ENCODE measurements at regions not wholly inside any gene's neighbourhood (a gene's known extent, or its start where the extent isn't known, plus 50 kb on each side); places are given as distances from the start of the nearest gene placed in this dataset.

DNA sequence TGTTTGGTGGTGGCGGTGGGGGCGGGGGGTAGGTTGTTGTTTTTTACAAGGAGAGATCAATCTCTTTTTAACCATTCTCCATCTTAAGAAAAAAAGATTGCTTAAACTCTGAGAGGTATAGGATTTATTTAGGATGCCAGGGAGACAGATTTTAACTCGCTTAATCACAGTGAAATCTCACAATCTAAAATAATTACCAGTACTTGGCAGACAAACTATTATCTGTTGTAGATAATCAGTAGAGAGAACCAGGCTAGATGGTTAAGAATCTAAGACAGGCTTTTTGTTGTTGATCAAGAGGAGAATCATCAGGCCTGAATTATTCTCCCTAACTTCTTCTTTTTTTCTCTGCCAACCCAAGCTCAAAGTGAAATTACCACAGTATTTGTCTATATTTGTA lies 470.2 kb upstream of the ADAMTS9 start:
- H3K27me3 Mint-ChIP-seq (ENCODE audit: insufficient read depth): no peaks in the 10 kb centered on the region
- no peak overlapping the region for H3K4me3 Mint-ChIP-seq
- Histone ChIP-seq H3K9me3 (ENCODE audit: control insufficient read depth, low read length) (peaks cover 23% of the 10 kb centered on the region), H3K4me1 (ENCODE audit: control insufficient read depth, insufficient read depth, low read length) (no peaks in the 10 kb centered on the region), H3K36me3 (ENCODE audit: control insufficient read depth, insufficient read depth, low read length) (no peaks in the 10 kb centered on the region), H3K27ac (ENCODE audit: low read depth, low read length) (no peak overlapping the region), H3K4me3 (ENCODE audit: low read length) (peak overlapping the region; percentile 41), H3K27me3 (ENCODE audit: control insufficient read depth, insufficient read depth, low read length, poor library complexity, severe bottlenecking) (no peaks in the 10 kb centered on the region), H3K9ac (ENCODE audit: extremely low read depth, low read length, poor library complexity, severe bottlenecking) (no peak overlapping the region)
- H3K4me1 Mint-ChIP-seq: peaks cover 17% of the 10 kb centered on the region
- H3K27ac Mint-ChIP-seq: no peak overlapping the region
- WGBS, 2 experiments (ENCODE audit: insufficient coverage in 1 of 2, insufficient read length in 1 of 2): 80% methylated on average over 1 of the region's 3 CpGs; no CpG with 5 or more reads in 1 of the 2 experiments
- DNase-seq: no peak
- no peak for TF ChIP-seq CTCF (conservative IDR thresholded peaks at IDR 0.05)
- no peaks in the 10 kb centered on the region for H3K36me3 Mint-ChIP-seq (ENCODE audit: low read depth)
- peaks cover 9% of the 10 kb centered on the region for H3K9me3 Mint-ChIP-seq

GRCh38 chr3:65153850-65154512 lies 466.2 kb upstream of the ADAMTS9 start:
- no peak overlapping the region for H3K4me3 ChIP-seq (ENCODE audit: low read length)
- no peak for TF ChIP-seq CTCF (conservative IDR thresholded peaks at IDR 0.05)
- no peaks in the 10 kb centered on the region for H3K9me3 Mint-ChIP-seq
- no peak overlapping the region for H3K27ac Mint-ChIP-seq
- peaks cover 3% of the 10 kb centered on the region for H3K27me3 Mint-ChIP-seq (ENCODE audit: insufficient read depth)
- 64% methylated on average over 7 to 8 of the region's 8 CpGs for WGBS, 2 experiments (ENCODE audit: insufficient coverage in 1 of 2, insufficient read length in 1 of 2)
- peak; percentile 64 for DNase-seq
- no peaks in the 10 kb centered on the region for H3K27me3 ChIP-seq (ENCODE audit: control insufficient read depth, insufficient read depth, low read length, poor library complexity, severe bottlenecking)
- H3K9ac ChIP-seq (ENCODE audit: extremely low read depth, low read length, poor library complexity, severe bottlenecking): no peak overlapping the region
- H3K9me3 ChIP-seq (ENCODE audit: control insufficient read depth, low read length): peaks cover 2% of the 10 kb centered on the region
- no peaks in the 10 kb centered on the region for H3K36me3 ChIP-seq (ENCODE audit: control insufficient read depth, insufficient read depth, low read length)
- H3K4me3 Mint-ChIP-seq: no peak overlapping the region
- H3K4me1 Mint-ChIP-seq: peaks cover 40% of the 10 kb centered on the region
- no peak overlapping the region for H3K27ac ChIP-seq (ENCODE audit: low read depth, low read length)
- no peaks in the 10 kb centered on the region for H3K4me1 ChIP-seq (ENCODE audit: control insufficient read depth, insufficient read depth, low read length)
- no peaks in the 10 kb centered on the region for H3K36me3 Mint-ChIP-seq (ENCODE audit: low read depth)

DNA sequence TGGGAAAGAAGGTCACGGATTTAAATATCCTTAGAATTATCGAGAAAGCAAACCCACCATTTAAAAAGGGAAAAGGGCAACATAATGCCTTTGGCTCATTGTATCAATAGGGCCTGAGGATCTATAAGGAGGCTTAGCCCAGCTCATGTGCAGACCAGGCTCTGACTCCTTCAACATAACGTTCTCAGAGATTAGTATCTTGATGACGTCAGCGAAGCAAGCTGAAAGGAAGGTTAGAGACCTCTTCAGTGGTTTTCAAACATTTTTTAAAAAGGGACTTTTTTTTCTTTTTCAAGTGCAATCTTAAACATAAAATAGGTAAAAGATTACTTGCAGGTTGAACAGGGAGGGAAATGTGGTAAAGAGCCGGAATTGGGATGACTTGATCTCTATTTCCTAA lies 463.9 kb upstream of the ADAMTS9 start:
- H3K9ac ChIP-seq (ENCODE audit: extremely low read depth, low read length, poor library complexity, severe bottlenecking): no peak overlapping the region
- no peaks in the 10 kb centered on the region for H3K27me3 ChIP-seq (ENCODE audit: control insufficient read depth, insufficient read depth, low read length, poor library complexity, severe bottlenecking)
- H3K36me3 ChIP-seq (ENCODE audit: control insufficient read depth, insufficient read depth, low read length): no peaks in the 10 kb centered on the region
- H3K27ac ChIP-seq (ENCODE audit: low read depth, low read length): no peak overlapping the region
- 84% methylated on average over 4 to 6 of the region's 6 CpGs for WGBS, 2 experiments (ENCODE audit: insufficient coverage in 1 of 2, insufficient read length in 1 of 2)
- H3K9me3 ChIP-seq (ENCODE audit: control insufficient read depth, low read length): no peaks in the 10 kb centered on the region
- Mint-ChIP-seq H3K27ac (no peak overlapping the region), H3K4me3 (no peak overlapping the region), H3K27me3 (ENCODE audit: insufficient read depth) (peaks cover 3% of the 10 kb centered on the region), H3K36me3 (ENCODE audit: low read depth) (no peaks in the 10 kb centered on the region), H3K9me3 (no peaks in the 10 kb centered on the region), H3K4me1 (peaks cover 44% of the 10 kb centered on the region)
- no peak overlapping the region for H3K4me3 ChIP-seq (ENCODE audit: low read length)
- no peak for DNase-seq
- no peak for TF ChIP-seq CTCF (conservative IDR thresholded peaks at IDR 0.05)
- H3K4me1 ChIP-seq (ENCODE audit: control insufficient read depth, insufficient read depth, low read length): peaks cover 5% of the 10 kb centered on the region

Data from endodermal cell (in vitro differentiated cells).